SK-N-MC (cell line): ENCODE measurements at regions not wholly inside any gene's neighbourhood (a gene's known extent, or its start where the extent isn't known, plus 50 kb on each side); places are given as distances from the start of the nearest gene placed in this dataset.

Source experiments
- DNase-seq: peaks from one replicate; pipeline ENCODE4 v3.0.0-alpha.2; 2011; ENCODE audit warnings: low read depth, low spot score
- H3K27ac ChIP-seq: fragments of 200-600 bp; sonication (generic); 2 replicates; pipeline ENCODE4 v1.5.1; 2016; ENCODE audit warnings: mixed run types
- H3K36me3 ChIP-seq: fragments of 200-600 bp; sonication (generic); 2 replicates; pipeline ENCODE4 v1.6.1; 2017; ENCODE audit warnings: antibody characterized with exemption, low read length, mixed read lengths; ENCODE audit not compliant: insufficient read depth
- H3K4me3 ChIP-seq: fragments of 200-600 bp; sonication (generic); 2 replicates; pipeline ENCODE4 v1.5.1; 2016
- H3K9ac ChIP-seq: fragments of 200-600 bp; sonication (generic); 2 replicates; pipeline ENCODE4 v1.8.0; 2017; ENCODE audit warnings: mixed run types, mixed read lengths; ENCODE audit not compliant: insufficient read length
- H3K9me3 ChIP-seq: fragments of 200-600 bp; sonication (generic); 2 replicates; pipeline ENCODE4 v1.6.1; 2017; ENCODE audit warnings: low read depth, mild to moderate bottlenecking, antibody characterized with exemption, low read length, moderate library complexity, mixed read lengths
- EZH2 ChIP-seq: fragments of 200-600 bp; sonication (generic); IDR thresholded peaks from one replicate; pipeline ENCODE4 v1.6.1; 2017; ENCODE audit warnings: antibody characterized with exemption
- FOXP2 ChIP-seq: optimal IDR thresholded peaks from 2 replicates; pipeline ENCODE3; 2011; ENCODE audit warnings: mild to moderate bottlenecking, moderate library complexity; ENCODE audit not compliant: insufficient read depth; ENCODE audit errors: extremely low read length, control extremely low read depth
- POLR2AphosphoS5 ChIP-seq: IDR thresholded peaks from 2 replicates; pipeline ENCODE4 v1.6.1; 2012; ENCODE audit warnings: mild to moderate bottlenecking, low read depth, low read length, borderline replicate concordance

DNA sequence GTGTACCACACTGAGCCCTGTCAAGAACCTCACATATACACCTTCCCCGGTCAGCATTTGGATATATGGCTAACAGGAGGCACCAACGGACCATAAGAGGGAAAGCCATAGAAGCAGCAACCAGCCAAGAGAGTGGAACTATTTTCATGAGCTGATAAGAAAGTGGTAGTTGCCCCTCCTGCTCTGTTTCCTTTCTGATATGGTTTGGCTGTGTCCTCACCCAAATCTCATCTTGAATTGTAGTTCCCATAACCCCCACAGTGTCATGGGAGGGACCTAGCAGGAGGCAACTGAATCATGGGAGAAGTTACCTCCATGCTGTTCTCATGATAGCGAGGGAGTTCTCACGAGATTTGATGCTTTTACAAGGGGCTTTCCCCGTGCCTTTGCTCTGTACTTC is 366.1 kb upstream of the DAB1 start:
- Histone ChIP-seq H3K9me3 (no peaks in the 10 kb centered on the region), H3K36me3 (no peaks in the 10 kb centered on the region), H3K9ac (no peak overlapping the region), H3K4me3 (no peak overlapping the region), H3K27ac (no peak overlapping the region)
- TF ChIP-seq FOXP2: no peak
- no peak for TF ChIP-seq EZH2
- no peak for TF ChIP-seq POLR2AphosphoS5
- DNase-seq: no peak

DNA sequence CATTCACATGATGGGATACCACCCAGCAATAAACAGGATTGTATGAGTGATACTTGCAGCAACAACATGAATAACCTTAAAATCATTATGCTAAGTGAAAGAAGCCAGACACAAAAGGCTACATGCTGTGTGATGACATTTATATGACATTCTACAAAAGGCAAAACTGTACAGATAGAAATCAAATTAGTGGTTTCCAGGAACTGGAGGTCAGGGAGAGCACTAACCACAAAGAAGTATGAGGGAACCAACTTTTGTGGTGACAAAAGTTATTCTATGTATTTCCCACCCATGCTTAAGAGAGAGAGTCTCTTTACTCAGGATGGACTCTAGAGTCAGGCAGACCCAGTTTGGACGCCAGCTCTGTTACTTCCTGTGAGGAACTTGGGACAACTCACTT is 364.5 kb upstream of the DAB1 start:
- no peak overlapping the region for H3K4me3 ChIP-seq
- H3K36me3 ChIP-seq: no peaks in the 10 kb centered on the region
- no peaks in the 10 kb centered on the region for H3K9me3 ChIP-seq
- DNase-seq: no peak
- H3K27ac ChIP-seq: no peak overlapping the region
- no peak for TF ChIP-seq EZH2
- TF ChIP-seq FOXP2: no peak
- TF ChIP-seq POLR2AphosphoS5: no peak
- no peak overlapping the region for H3K9ac ChIP-seq

DNA sequence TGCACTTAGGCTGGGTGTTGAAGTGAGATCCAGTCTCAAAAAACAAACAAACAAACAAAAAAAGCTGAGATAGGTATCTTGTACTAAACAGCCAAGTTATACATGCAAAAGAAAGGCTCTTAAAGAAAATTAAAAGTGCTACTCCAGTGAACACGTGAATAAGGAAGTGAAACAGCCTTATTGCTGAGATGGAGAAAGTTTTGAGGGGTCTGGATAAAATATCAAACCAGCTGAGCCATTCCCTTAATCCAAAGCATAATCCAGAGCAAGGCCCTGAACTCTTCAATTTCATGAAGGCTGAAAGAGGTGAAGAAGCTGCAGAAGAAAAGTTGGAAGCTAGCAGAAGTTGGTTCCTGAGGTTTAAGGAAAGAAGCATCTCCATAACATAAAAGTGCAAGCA is 360.5 kb upstream of the DAB1 start:
- Histone ChIP-seq H3K9ac (no peak overlapping the region), H3K9me3 (no peaks in the 10 kb centered on the region), H3K27ac (no peak overlapping the region), H3K4me3 (no peak overlapping the region), H3K36me3 (no peaks in the 10 kb centered on the region)
- TF ChIP-seq EZH2 (no peak), FOXP2 (no peak), POLR2AphosphoS5 (no peak)
- DNase-seq: no peak

DNA sequence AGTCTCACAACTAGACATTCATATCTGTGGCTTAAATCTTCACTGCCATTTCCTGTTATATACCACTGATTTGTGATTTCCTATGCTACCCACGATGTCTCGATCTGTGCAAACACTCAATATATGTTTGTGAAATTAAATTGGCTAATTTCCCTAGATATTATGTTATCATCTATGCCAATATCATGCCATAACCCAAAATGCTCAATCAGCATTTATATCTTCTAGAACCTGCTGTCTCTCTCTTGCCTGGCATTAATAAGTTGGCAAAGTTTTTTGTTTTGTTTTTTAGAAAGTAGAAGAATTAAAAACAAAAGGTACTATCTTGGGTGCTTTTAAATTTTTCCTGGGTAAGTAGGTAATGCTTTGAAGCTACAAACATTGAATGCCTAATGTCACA is 358.5 kb upstream of the DAB1 start:
- Histone ChIP-seq H3K27ac (no peak overlapping the region), H3K9ac (no peak overlapping the region), H3K36me3 (no peaks in the 10 kb centered on the region), H3K4me3 (no peak overlapping the region), H3K9me3 (no peaks in the 10 kb centered on the region)
- TF ChIP-seq EZH2 (no peak), POLR2AphosphoS5 (no peak), FOXP2 (no peak)
- no peak for DNase-seq

DNA sequence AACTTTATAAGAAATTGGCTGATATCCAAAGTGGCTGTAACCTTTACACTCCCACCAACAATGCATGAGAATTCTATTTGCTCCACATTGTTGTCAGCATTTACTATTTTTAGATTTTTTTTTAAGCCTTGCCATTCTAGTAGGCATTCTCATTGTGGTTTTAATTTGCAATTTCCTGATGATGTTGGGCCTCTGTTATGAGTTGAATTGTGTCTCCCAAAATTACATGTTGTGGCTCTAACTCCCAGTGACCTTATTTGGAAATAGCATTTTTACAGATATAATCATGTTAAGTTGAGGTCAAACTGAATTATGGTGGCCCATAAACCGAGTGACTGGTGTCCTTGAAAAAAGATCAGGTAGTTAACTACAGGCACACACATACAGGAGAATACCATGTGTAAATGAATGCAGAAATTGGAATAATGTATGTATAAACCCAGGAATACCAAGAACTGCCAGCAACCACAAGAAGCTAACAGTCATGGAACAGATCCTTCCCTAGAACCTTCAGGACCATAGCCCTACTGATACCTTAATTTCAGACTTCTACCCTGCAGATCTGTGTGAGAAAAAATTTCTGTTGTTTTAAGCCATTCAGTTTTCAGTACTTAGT is 348.8 kb upstream of the DAB1 start:
- no peak for DNase-seq

DNA sequence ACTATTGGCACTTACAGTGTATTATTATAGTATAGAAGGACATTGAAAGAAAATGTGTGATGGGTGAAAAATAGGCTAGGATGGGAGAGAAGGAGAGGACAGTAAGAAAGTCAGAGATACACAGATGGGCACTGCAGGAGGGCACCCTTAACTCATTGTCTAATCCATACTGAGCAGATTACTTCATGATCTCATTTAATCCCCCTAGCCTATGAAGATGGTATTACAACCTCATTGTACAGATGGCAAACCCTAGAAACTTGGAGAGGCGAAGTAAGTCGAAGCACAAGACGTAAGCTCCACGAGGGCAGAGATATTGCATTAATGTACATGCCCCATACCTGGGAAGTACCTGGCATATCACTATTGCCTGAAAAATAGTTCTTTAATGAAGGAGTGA is 346.9 kb upstream of the DAB1 start:
- H3K27ac ChIP-seq: no peak overlapping the region
- H3K36me3 ChIP-seq: no peaks in the 10 kb centered on the region
- TF ChIP-seq POLR2AphosphoS5: no peak
- H3K9me3 ChIP-seq: no peaks in the 10 kb centered on the region
- no peak overlapping the region for H3K9ac ChIP-seq
- no peak overlapping the region for H3K4me3 ChIP-seq
- DNase-seq: no peak

More for the DNA sequence above, 348.8 kb upstream of the DAB1 start:
- H3K27ac ChIP-seq: no peak overlapping the region
- H3K4me3 ChIP-seq: no peak overlapping the region
- H3K9me3 ChIP-seq: no peaks in the 10 kb centered on the region
- TF ChIP-seq POLR2AphosphoS5 (no peak), FOXP2 (no peak), EZH2 (no peak)
- no peak overlapping the region for H3K9ac ChIP-seq
- H3K36me3 ChIP-seq: no peaks in the 10 kb centered on the region

DNA sequence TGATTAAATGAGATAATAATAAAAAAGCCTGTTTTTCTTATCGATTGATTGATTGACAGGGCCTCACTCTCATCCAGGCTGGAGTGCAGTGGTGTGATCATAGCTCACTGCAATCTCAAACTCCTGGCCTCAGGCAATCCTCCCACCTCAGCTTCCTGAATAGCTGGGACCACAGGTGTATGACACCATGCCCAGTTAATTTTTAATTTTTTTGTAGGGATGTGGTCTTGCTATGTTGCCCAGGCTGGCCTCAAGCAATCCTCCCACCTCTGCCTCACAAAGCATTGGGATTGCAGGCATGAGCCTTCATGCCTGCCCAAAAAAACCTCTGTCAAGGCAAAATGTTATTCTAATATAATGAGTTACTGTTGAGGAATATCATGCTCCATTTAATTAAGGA is 346.4 kb upstream of the DAB1 start:
- TF ChIP-seq FOXP2 (no peak), POLR2AphosphoS5 (no peak), EZH2 (no peak)
- DNase-seq: no peak
- H3K27ac ChIP-seq: no peak overlapping the region
- H3K36me3 ChIP-seq: no peaks in the 10 kb centered on the region
- no peak overlapping the region for H3K4me3 ChIP-seq
- H3K9me3 ChIP-seq: no peaks in the 10 kb centered on the region
- H3K9ac ChIP-seq: no peak overlapping the region

DNA sequence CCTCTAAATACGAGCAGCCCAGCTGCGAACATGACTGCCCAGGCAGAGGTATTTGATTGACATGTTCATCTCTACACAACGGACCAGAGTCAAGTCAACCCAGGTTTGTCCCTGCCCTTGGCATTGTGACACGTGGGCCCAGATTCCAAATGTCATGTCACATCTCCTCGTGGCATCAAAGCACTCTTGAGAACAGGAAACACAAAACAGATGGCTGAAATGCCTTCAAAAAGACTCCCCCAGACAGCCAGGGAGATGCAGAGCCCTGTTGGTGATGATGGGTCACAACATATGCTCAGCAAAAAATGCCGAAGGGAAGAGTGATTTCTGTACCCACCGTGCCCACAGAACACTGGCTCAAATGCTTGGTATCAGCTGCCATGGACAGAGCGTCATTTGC is 337.8 kb upstream of the DAB1 start:
- Histone ChIP-seq H3K4me3 (no peak overlapping the region), H3K27ac (no peak overlapping the region), H3K9me3 (no peaks in the 10 kb centered on the region), H3K9ac (no peak overlapping the region), H3K36me3 (no peaks in the 10 kb centered on the region)
- TF ChIP-seq POLR2AphosphoS5 (no peak), FOXP2 (no peak), EZH2 (no peak)
- DNase-seq: no peak

DNA sequence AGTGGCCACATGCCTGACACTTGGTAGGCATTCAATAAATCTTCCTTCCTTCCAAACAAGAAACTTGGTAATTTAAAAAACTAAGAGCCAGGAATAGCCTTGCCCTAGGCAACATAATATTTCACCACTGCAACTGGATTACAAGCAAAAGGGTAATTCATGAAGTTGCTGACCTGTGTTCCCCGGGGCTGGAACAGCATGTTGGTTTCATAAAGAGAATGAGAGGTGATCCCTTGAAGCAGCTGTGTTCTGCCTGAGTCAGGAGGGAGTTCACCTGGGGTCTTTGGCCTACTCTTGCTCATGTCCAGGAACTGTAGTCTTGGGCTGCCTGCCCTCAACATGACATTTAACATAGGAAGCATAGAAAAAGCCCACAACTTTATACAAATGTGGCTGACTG is 329.0 kb upstream of the DAB1 start:
- TF ChIP-seq FOXP2 (no peak), POLR2AphosphoS5 (no peak), EZH2 (no peak)
- DNase-seq: no peak
- Histone ChIP-seq H3K9me3 (no peaks in the 10 kb centered on the region), H3K36me3 (no peaks in the 10 kb centered on the region), H3K27ac (no peak overlapping the region), H3K4me3 (no peak overlapping the region), H3K9ac (no peak overlapping the region)
